Left ventricle myocardium inferior (tissue), 1 donor: ENCODE measurements at regions not wholly inside any gene's neighbourhood (a gene's known extent, or its start where the extent isn't known, plus 50 kb on each side); places are given as distances from the start of the nearest gene placed in this dataset.
"Not testable (repeated sequence)": the region's sequence is repeated elsewhere in the genome, so short reads cannot be mapped to it uniquely, and the experiment has no call there.

Experiments
- DNase-seq: peaks from one replicate; pipeline ENCODE4 v3.0.0-alpha.2; 2020
- H3K27ac ChIP-seq: fragments of 200-600 bp; replicated peaks from 2 replicates; pipeline ENCODE4 v1.8.0; 2021
- H3K27me3 ChIP-seq: fragments of 200-600 bp; 2 replicates; pipeline ENCODE4 v1.8.0; 2021; ENCODE audit warnings: low read depth
- H3K36me3 ChIP-seq: fragments of 200-600 bp; 2 replicates; pipeline ENCODE4 v1.8.0; 2021
- H3K4me1 ChIP-seq: fragments of 200-600 bp; 2 replicates; pipeline ENCODE4 v1.8.0; 2021
- H3K4me3 ChIP-seq: fragments of 200-600 bp; 2 replicates; pipeline ENCODE4 v1.8.0; 2021; ENCODE audit warnings: mild to moderate bottlenecking, moderate library complexity
- H3K9me3 ChIP-seq: fragments of 200-600 bp; replicated peaks from 2 replicates; pipeline ENCODE4 v1.8.0; 2021
- CTCF ChIP-seq: fragments of 200-600 bp; IDR thresholded peaks from 2 replicates; pipeline ENCODE4 v1.8.0; 2021; ENCODE audit warnings: antibody characterized with exemption, mild to moderate bottlenecking, borderline replicate concordance
- intact Hi-C: fragments of 100-400 bp; cut with micrococcal nuclease; formaldehyde crosslinking; loops from one replicate; pipeline ENCODE4 v1.11.0; 2022
- donor health status: DM: no; HTN: yes; CAD: no; lungs with severe emphysema.

- Histone ChIP-seq H3K27ac (no peak overlapping the region), H3K9me3 (peaks cover 13% of the 10 kb centered on the region), H3K36me3 (no peaks in the 10 kb centered on the region), H3K4me3 (no peak overlapping the region), H3K4me1 (no peaks in the 10 kb centered on the region), H3K27me3 (no peaks in the 10 kb centered on the region)
- DNase-seq, result no peak
- no peak for TF ChIP-seq CTCF
- intact Hi-C loops, result no loop called here
These were observed 144.3 kb upstream of the GK2 start for GRCh38 chr4:79552311-79552710.

GRCh38 chr4:79551555-79551954 is 143.5 kb upstream of the GK2 start:
- H3K27me3 ChIP-seq, result no peaks in the 10 kb centered on the region
- TF ChIP-seq CTCF, result no peak
- H3K36me3 ChIP-seq, result no peaks in the 10 kb centered on the region
- H3K27ac ChIP-seq, result no peak overlapping the region
- H3K4me3 ChIP-seq, result no peak overlapping the region
- H3K4me1 ChIP-seq, result no peaks in the 10 kb centered on the region
- DNase-seq, result no peak
- intact Hi-C loops, result no loop called here
- H3K9me3 ChIP-seq, result peaks cover 13% of the 10 kb centered on the region

GRCh38 chr4:79547851-79548250 is 139.8 kb upstream of the GK2 start:
- H3K9me3 ChIP-seq, result peaks cover 13% of the 10 kb centered on the region
- TF ChIP-seq CTCF, result no peak
- H3K27me3 ChIP-seq, result no peaks in the 10 kb centered on the region
- intact Hi-C loops, result no loop called here
- H3K4me1 ChIP-seq, result no peaks in the 10 kb centered on the region
- H3K36me3 ChIP-seq, result no peaks in the 10 kb centered on the region
- H3K27ac ChIP-seq, result no peak overlapping the region
- no peak for DNase-seq
- H3K4me3 ChIP-seq, result no peak overlapping the region

GRCh38 chr4:79545292-79545691 is 137.3 kb upstream of the GK2 start:
- H3K4me1 ChIP-seq, H3K36me3 ChIP-seq, H3K27ac ChIP-seq, intact Hi-C loops, H3K4me3 ChIP-seq, H3K9me3 ChIP-seq, DNase-seq, H3K27me3 ChIP-seq: not testable (repeated sequence)

- Histone ChIP-seq H3K9me3 (peaks cover 8% of the 10 kb centered on the region), H3K27me3 (no peaks in the 10 kb centered on the region), H3K4me1 (no peaks in the 10 kb centered on the region), H3K36me3 (no peaks in the 10 kb centered on the region), H3K4me3 (no peak overlapping the region), H3K27ac (no peak overlapping the region)
- intact Hi-C loops, result no loop called here
- no peak for DNase-seq
- TF ChIP-seq CTCF, result no peak
These were observed 132.1 kb upstream of the GK2 start for GRCh38 chr4:79540143-79540542.

- H3K4me1 ChIP-seq, result no peaks in the 10 kb centered on the region
- no peak overlapping the region for H3K27ac ChIP-seq
- intact Hi-C loops, result no loop called here
- no peak for DNase-seq
- TF ChIP-seq CTCF, result no peak
- no peaks in the 10 kb centered on the region for H3K36me3 ChIP-seq
- no peak overlapping the region for H3K4me3 ChIP-seq
- H3K27me3 ChIP-seq, result no peaks in the 10 kb centered on the region
- H3K9me3 ChIP-seq, result no peaks in the 10 kb centered on the region
These were observed 127.5 kb upstream of the GK2 start for GRCh38 chr4:79535516-79535915.
